GM18505 (cell line): ENCODE measurements at regions not wholly inside any gene's neighbourhood (a gene's known extent, or its start where the extent isn't known, plus 50 kb on each side); places are given as distances from the start of the nearest gene placed in this dataset.

Source experiments
- ATAC-seq: cut with Tn5 transposase; IDR thresholded peaks from one replicate; pipeline ENCODE4 v1.9.1; 2021; ENCODE audit not compliant: unreplicated experiment
- POLR2A ChIP-seq: IDR thresholded peaks from 4 replicates; pipeline ENCODE4 v1.6.1; 2011; ENCODE audit warnings: borderline replicate concordance; ENCODE audit not compliant: insufficient read depth, insufficient read length; ENCODE audit errors: extremely low read depth

DNA sequence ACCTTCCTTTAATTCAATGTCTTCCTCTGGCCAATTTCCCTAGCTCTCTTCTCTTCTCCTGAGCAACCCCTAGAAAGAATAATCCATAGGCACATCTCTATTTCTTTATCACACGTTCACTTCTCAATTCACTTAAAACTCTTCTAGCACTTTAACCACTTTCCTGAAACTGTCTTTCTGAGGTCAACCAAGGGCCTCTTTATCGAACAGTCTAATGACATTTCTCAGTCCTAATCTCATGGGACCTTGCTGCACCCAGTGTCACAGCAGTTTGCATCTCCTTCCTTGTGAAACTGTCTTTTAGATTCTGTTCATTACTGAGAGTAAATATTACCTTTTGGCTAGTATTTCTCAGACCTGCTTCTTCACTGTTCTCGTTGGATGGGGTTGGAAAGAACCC is 285.3 kb upstream of the RASGEF1B start:
- no peak for TF ChIP-seq POLR2A
- peak; percentile 78 for ATAC-seq

DNA sequence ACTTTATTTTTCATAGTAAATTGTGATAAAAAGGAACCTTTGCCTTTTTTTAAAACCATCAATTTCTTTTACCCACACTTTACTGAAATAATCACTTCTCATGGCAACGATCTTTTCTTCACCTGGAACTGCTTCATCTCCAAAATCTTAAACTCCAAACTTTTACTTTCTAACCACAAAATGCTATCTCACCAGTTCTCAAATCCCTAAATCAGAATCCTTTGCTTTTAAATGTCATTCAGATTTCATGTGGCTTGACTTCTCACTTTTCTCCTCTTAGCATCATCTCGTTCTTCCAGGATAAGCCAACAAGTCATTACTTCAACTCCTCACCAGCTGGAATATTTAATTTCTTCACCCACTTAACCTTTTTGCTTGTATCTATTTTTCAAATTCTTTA is 284.3 kb upstream of the RASGEF1B start:
- no peak for TF ChIP-seq POLR2A
- no peak for ATAC-seq

GRCh38 chr4:81754169-81754568 is 282.5 kb upstream of the RASGEF1B start:
- TF ChIP-seq POLR2A = no peak
- no peak for ATAC-seq

- TF ChIP-seq POLR2A = no peak
- no peak for ATAC-seq
Observed at GRCh38 chr4:81751531-81752289, 280.0 kb upstream of the RASGEF1B start.

GRCh38 chr4:81747242-81747930 is 275.7 kb upstream of the RASGEF1B start:
- no peak for TF ChIP-seq POLR2A
- ATAC-seq = no peak

- no peak for TF ChIP-seq POLR2A
- ATAC-seq = no peak
Observed at GRCh38 chr4:81746773-81747172, 275.1 kb upstream of the RASGEF1B start.

DNA sequence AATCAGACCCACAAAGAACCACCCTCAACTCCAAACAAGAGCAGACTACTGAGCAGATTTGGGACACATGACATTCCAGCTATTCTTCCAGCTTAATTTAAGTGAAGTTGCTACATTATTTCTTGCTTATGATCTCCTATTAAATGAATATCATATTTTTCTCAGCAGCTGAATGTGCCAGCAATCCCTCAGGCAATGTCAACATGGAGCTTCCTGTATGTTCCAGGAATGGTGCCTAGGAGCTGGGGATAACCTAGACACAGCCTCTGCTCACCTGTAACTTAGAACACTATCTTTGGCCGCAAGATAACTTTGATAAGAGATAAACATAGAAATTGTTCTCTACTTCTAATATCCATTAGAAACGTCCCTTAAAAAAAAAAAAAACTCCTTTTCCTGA is 274.4 kb upstream of the RASGEF1B start:
- no peak for TF ChIP-seq POLR2A
- no peak for ATAC-seq

DNA sequence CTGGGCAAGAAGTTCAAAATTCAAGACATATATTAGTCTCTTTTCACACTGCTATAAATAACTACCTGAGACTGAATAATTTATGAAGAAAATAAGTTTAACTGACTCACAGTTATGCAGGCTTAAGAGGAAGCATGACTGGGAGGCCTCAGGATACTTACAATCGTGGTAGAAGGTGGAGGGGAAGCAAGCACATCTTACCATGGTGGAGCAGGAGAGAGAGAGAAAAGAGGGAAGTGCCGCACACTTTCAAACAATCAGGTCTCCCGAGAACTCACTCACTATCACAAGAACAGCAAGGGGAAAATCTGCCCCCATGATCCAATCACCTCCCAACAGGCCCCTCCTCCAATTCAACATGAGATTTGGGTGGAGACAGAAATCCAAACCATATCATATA is 273.3 kb upstream of the RASGEF1B start:
- no peak for ATAC-seq
- TF ChIP-seq POLR2A = no peak

- ATAC-seq = no peak
- no peak for TF ChIP-seq POLR2A
Observed at GRCh38 chr4:81743731-81744435, 272.2 kb upstream of the RASGEF1B start.

- no peak for ATAC-seq
- TF ChIP-seq POLR2A = no peak
Observed at GRCh38 chr4:81740487-81740886, 268.8 kb upstream of the RASGEF1B start.

- ATAC-seq = no peak
- no peak for TF ChIP-seq POLR2A
Observed at GRCh38 chr4:81738891-81739290, 267.2 kb upstream of the RASGEF1B start.

- no peak for ATAC-seq
- no peak for TF ChIP-seq POLR2A
Observed at GRCh38 chr4:81737865-81738559, 266.3 kb upstream of the RASGEF1B start.

GRCh38 chr4:81736324-81736723 is 264.6 kb upstream of the RASGEF1B start:
- no peak for ATAC-seq
- TF ChIP-seq POLR2A = no peak
